Activated naive CD8-positive, alpha-beta T cell treated with anti-CD3 and anti-CD28 coated beads, Interleukin-2, amount 10 ng/mL, durations not matched to agents 7 days and 5 days (primary cell): ENCODE measurements at regions not wholly inside any gene's neighbourhood (a gene's known extent, or its start where the extent isn't known, plus 50 kb on each side); places are given as distances from the start of the nearest gene placed in this dataset.
"Not testable (repeated sequence)": the region's sequence is repeated elsewhere in the genome, so short reads cannot be mapped to it uniquely, and the experiment has no call there.

Experiments
- ATAC-seq: fragments of 150-1000 bp; cut with Tn5 transposase; one replicate; pipeline ENCODE4 v1.10.0; 2021; ENCODE audit warnings: low read depth, moderate library complexity
- POLR2A ChIA-PET: fragments of 350-600 bp; sonication (Branson Sonifier 250); formaldehyde crosslinking; loops from one replicate; lab custom pipeline; 2021; ENCODE audit warnings: antibody characterized with exemption; lab: Charles Lee
- DNase-seq: peaks from one replicate; pipeline ENCODE4 v3.0.0; 2021
- H3K27ac Mint-ChIP-seq: one replicate; pipeline ENCODE4 v1.8.0; 2022; ENCODE audit warnings: mild to moderate bottlenecking, mixed read lengths
- H3K27me3 Mint-ChIP-seq: one replicate; pipeline ENCODE4 v1.8.0; 2022; ENCODE audit warnings: mild to moderate bottlenecking, moderate library complexity, mixed read lengths
- H3K36me3 Mint-ChIP-seq: one replicate; pipeline ENCODE4 v1.8.0; 2021; ENCODE audit warnings: mild to moderate bottlenecking, mixed read lengths
- H3K4me1 Mint-ChIP-seq: one replicate; pipeline ENCODE4 v1.8.0; 2021; ENCODE audit warnings: mixed read lengths
- H3K4me3 Mint-ChIP-seq: one replicate; pipeline ENCODE4 v1.8.0; 2022; ENCODE audit warnings: mild to moderate bottlenecking, moderate library complexity, mixed read lengths
- H3K9me3 Mint-ChIP-seq: one replicate; pipeline ENCODE4 v1.8.0; 2021; ENCODE audit warnings: mixed read lengths

DNA sequence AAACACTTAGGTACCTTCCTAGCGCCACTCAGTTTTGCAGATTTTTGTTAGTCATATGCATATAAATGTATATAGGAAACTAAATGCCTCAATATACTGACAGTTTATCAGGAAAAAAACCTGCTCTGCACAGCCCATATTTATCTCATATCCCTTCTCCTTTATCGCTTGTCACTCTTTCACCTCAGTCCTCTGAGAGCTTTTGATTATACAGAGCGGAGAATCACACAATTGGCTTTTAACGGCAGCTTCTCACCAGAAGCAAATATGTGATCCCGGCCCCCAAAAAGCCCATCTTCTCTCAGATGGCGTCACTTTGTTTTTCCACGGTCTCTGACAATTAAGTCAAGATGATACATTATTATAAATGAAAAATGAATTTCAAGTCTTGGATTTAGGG lies 362.6 kb downstream of the DNAH5 start:
- POLR2A ChIA-PET = no interaction called here
- no peaks in the 10 kb centered on the region for H3K36me3 Mint-ChIP-seq
- DNase-seq (no peak), ATAC-seq (no peak)
- no peaks in the 10 kb centered on the region for H3K27me3 Mint-ChIP-seq
- H3K4me1 Mint-ChIP-seq = no peaks in the 10 kb centered on the region
- H3K4me3 Mint-ChIP-seq = no peak overlapping the region
- peaks cover 3% of the 10 kb centered on the region for H3K9me3 Mint-ChIP-seq
- H3K27ac Mint-ChIP-seq = no peak overlapping the region

DNA sequence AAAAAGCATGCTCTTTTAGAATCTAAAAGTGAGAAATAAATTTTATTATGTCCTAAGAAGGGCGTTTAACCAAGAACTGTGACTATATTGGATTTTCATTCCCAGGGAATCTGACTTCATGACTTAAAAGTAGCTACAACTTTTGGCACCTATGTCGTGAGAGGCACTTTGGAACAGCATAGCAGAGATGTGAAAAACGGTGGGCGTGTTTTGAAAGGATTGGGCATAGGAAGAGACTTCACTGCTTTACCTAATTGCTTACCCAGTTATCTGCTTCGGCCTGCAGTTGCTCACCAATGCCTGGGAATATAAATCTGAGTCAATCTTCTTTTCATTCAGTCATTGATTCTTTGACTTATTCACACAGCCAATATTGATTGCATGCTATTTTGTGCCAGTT lies 363.4 kb downstream of the DNAH5 start:
- H3K4me3 Mint-ChIP-seq = no peak overlapping the region
- peaks cover 3% of the 10 kb centered on the region for H3K9me3 Mint-ChIP-seq
- POLR2A ChIA-PET = no interaction called here
- no peaks in the 10 kb centered on the region for H3K27me3 Mint-ChIP-seq
- no peak overlapping the region for H3K27ac Mint-ChIP-seq
- ATAC-seq (no peak), DNase-seq (no peak)
- H3K4me1 Mint-ChIP-seq = no peaks in the 10 kb centered on the region
- H3K36me3 Mint-ChIP-seq = no peaks in the 10 kb centered on the region

DNA sequence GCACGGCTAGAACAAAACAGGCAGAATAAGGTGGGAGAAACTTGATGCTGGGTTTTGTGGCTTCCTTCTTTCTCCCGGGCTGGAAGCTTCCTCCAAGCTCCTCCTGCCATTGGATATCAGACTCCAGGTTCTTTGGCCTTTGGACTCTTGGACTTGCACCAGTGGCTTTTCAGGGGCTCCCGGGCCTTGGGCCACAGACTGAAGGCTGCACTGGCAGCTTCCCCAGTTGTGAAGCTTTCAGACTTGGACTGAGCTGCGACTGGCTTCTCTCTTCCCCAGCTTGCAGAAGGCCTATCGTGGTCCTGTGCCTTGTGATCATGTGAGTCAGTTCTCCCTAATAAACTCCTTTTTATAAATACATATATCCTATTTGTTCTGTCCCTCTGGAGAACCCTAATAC lies 364.4 kb downstream of the DNAH5 start:
- no peaks in the 10 kb centered on the region for H3K4me1 Mint-ChIP-seq
- POLR2A ChIA-PET = no interaction called here
- no peak overlapping the region for H3K4me3 Mint-ChIP-seq
- H3K36me3 Mint-ChIP-seq = no peaks in the 10 kb centered on the region
- no peak overlapping the region for H3K27ac Mint-ChIP-seq
- DNase-seq (no peak), ATAC-seq (no peak)
- H3K27me3 Mint-ChIP-seq = no peaks in the 10 kb centered on the region
- no peaks in the 10 kb centered on the region for H3K9me3 Mint-ChIP-seq

DNA sequence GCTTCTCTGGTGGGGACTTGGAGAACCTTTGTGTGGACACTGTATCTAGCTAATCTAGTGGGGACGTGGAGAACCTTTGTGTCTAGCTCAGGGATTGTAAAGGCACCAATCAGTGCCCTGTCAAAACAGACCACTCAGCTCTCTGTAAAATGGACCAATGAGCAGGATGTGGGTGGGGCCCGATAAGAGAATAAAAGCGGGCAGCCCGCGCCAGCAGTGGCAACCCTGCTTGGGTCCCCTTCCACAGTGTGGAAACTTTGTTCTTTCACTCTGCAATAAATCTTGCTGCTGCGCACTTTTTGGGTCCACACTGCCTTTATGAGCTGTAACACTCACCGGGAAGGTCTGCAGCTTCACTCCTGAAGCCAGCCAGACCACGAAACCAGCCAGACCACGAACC lies 365.4 kb downstream of the DNAH5 start:
- H3K27me3 Mint-ChIP-seq, H3K9me3 Mint-ChIP-seq, H3K36me3 Mint-ChIP-seq, POLR2A ChIA-PET, H3K4me3 Mint-ChIP-seq, ATAC-seq, DNase-seq, H3K27ac Mint-ChIP-seq, H3K4me1 Mint-ChIP-seq: not testable (repeated sequence)

DNA sequence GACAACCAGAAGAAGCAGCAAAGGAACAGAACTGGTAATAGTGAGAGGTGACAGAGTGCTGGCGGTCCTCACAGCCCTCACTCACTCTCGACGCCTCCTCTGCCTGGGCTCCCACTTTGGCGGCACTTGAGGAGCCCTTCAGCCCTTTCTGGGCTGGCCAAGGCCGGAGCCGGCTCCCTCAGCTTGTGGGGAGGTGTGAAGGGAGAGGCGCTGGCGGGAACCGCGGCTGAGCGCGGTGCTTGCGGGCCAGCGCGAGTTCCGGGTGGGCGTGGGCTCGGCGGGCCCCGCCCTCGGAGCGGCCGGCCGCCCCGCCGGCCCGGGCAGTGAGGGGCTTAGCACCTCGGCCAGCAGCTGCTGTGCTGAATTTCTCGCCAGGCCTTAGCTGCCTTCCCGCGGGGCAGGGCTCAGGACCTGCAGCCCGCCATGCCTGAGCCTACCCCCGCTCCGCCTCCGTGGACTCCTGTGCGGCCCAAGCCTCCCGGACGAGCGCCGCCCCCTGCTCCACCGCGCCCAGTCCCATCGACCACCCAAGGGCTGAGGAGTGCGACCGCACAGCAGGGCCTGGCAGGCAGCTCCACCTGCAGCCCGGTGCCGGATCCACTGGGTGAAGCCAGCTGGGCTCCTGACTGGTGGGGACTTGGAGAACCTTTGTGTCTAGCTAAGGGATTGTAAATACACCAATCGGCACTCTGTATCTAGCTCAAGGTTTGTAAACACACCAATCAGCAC lies 366.0 kb downstream of the DNAH5 start:
- H3K36me3 Mint-ChIP-seq, H3K4me1 Mint-ChIP-seq, H3K9me3 Mint-ChIP-seq, H3K27ac Mint-ChIP-seq, ATAC-seq, H3K4me3 Mint-ChIP-seq, DNase-seq, POLR2A ChIA-PET, H3K27me3 Mint-ChIP-seq: not testable (repeated sequence)

DNA sequence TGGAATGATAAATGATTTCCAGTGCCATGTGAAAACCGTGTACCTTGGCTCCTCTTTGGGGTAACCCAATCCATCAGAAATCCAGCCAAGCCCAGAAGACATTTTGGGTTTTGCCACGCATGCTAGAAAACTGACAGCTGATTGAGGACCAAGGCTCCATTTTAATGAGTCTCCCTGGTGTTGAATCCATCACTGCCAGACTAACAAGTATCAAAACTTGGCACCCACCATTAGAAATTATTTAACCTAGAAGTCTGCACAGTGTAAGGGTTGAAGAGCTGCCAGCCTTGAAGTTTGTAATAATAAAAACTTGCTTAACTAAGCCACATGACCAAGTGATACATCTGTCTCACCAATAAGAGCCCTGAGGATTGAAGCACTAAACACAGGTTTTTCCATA lies 369.9 kb downstream of the DNAH5 start:
- Mint-ChIP-seq H3K27ac (no peak overlapping the region), H3K9me3 (no peaks in the 10 kb centered on the region), H3K4me3 (no peak overlapping the region), H3K27me3 (no peaks in the 10 kb centered on the region), H3K36me3 (no peaks in the 10 kb centered on the region), H3K4me1 (no peaks in the 10 kb centered on the region)
- DNase-seq (no peak), ATAC-seq (no peak)
- POLR2A ChIA-PET = no interaction called here

DNA sequence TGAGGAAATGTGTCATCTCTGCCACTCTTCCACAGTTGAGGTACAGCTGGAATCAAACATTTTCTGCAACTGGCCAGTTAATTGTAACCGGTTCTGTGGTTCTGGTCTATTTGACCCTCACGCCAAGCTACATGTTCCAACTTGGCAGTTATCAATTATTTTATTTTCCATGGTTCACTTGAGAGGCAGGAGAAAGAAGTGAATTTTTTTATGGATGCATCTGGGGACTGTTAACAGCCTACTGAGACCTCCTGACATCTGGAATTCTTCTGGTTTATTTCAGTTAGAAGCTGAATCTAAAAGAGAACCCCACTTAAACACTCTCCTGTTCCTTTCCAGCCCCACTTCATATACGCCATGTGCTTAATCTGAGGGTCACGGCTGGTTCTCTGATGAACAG lies 372.3 kb downstream of the DNAH5 start:
- Mint-ChIP-seq H3K27me3 (no peaks in the 10 kb centered on the region), H3K27ac (no peak overlapping the region), H3K9me3 (no peaks in the 10 kb centered on the region), H3K4me3 (no peak overlapping the region), H3K36me3 (no peaks in the 10 kb centered on the region), H3K4me1 (no peaks in the 10 kb centered on the region)
- POLR2A ChIA-PET = no interaction called here
- ATAC-seq = no peak
- DNase-seq = no peak

DNA sequence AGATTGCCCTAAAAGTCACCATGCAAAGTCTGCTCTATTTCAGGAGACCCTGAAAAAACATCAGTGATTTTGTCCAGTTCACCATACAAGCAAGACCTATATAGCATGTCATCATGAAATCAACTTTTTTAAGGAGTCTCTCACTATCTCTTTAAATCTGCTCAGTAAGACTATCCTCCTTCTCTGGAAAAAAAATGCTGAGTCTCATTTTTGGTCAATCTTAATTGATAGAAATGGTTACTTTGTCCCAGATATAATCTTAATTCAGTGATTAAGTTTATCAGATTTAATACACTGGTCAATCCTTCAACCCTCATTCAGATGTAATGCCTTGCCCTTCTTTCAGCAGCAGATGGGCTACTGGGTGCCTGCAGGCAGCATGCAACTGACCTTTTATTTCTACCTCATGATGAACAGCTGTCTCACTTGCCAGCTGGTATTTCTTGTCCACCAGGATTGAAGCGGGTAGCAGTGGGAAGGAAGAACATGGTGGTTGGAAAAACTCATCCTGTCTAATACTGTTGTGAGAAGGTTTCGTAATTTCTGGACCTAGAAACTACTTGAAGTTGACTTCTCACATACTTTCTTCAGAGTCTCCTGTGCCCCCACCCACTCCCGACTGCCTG lies 375.3 kb downstream of the DNAH5 start:
- DNase-seq (no peak), ATAC-seq (no peak)
- Mint-ChIP-seq H3K9me3 (no peaks in the 10 kb centered on the region), H3K4me1 (no peaks in the 10 kb centered on the region), H3K27ac (no peak overlapping the region), H3K36me3 (no peaks in the 10 kb centered on the region), H3K27me3 (no peaks in the 10 kb centered on the region), H3K4me3 (no peak overlapping the region)
- POLR2A ChIA-PET = no interaction called here

DNA sequence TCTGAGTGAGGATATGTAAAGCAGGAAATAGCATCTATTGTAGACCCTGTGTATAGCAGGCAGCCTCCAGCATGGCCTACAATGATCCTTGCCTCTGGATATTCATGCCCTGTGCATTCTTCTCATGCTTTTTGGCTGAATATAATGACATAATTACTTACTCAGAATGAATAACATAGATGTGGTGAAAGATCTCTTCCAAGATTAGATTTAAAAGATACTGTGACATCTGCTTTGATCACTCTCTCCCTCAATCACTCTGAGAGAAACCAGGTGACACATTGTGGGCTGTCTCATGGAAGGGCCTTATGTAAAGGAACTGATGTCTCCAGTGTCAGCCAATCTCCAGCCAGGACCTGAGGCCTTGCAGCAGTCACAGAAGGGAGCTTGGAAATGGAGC lies 376.7 kb downstream of the DNAH5 start:
- no peak overlapping the region for H3K4me3 Mint-ChIP-seq
- DNase-seq = no peak
- ATAC-seq = no peak
- POLR2A ChIA-PET = no interaction called here
- H3K9me3 Mint-ChIP-seq = no peaks in the 10 kb centered on the region
- no peaks in the 10 kb centered on the region for H3K36me3 Mint-ChIP-seq
- H3K27me3 Mint-ChIP-seq = no peaks in the 10 kb centered on the region
- no peaks in the 10 kb centered on the region for H3K4me1 Mint-ChIP-seq
- no peak overlapping the region for H3K27ac Mint-ChIP-seq

DNA sequence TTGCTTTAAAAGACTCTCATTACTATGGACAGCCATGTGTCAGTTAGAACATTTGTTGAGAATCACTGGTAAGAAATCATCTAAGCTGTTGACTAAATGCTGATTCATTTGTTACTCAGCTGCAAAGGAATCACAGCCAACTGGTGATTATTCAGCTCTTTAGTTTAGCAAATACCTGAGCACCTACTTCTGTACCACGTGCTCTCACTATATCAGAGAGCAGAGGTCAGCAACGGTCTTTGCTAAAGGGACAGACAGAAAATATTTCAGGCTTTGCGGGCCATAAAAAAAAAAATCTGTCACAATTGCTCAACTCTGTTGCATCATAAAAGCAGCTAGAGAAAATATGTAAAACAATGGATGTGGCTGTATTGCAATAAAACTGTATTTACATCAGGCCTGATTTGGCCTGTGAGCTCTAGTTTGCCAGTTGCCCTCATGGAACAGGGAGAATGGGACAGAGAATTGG lies 377.6 kb downstream of the DNAH5 start:
- no peaks in the 10 kb centered on the region for H3K27me3 Mint-ChIP-seq
- no peak for ATAC-seq
- H3K27ac Mint-ChIP-seq = no peak overlapping the region
- H3K4me1 Mint-ChIP-seq = no peaks in the 10 kb centered on the region
- no peaks in the 10 kb centered on the region for H3K9me3 Mint-ChIP-seq
- no peak for DNase-seq
- no peaks in the 10 kb centered on the region for H3K36me3 Mint-ChIP-seq
- POLR2A ChIA-PET = no interaction called here
- no peak overlapping the region for H3K4me3 Mint-ChIP-seq

DNA sequence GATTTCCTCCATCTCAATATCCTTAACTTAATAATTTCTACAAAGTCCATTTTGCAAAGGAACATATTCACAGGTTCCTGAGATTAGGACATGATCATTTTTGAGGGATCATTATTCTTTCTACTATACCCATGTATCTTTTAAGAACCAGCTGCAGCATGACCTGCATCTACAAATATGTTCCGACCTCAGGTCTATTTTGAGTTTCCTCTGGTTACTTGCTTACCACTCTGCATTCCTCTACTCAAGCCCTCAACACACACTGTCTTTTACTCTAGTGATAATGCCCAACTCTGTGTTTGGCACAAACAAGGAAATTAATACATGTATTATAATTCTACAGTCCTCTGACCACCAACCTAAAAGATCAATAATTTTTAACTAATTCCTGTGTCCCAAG lies 386.1 kb downstream of the DNAH5 start:
- H3K27me3 Mint-ChIP-seq = no peaks in the 10 kb centered on the region

DNA sequence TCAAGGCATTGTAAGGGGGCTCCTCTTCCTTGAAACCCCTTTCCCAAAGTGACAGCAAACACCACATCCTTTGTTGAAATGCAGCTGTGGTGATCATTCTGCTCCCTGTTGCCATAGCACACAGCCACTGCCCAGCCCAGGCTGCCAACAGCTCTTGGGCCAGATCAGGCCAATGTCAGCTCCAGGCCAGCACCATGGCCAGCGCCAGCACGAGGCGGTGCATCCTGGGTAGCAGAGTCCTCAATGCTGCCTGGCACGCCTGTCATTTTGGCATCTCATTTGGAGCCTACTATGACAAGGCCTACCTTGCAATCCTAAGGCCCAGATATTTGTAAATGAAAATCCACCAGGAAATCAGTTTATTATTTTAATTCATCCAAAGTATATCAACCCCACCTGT lies 390.6 kb downstream of the DNAH5 start:
- Mint-ChIP-seq H3K4me3 (no peak overlapping the region), H3K27me3 (no peaks in the 10 kb centered on the region)
- POLR2A ChIA-PET = no interaction called here

More for the DNA sequence above, 386.1 kb downstream of the DNAH5 start:
- H3K27ac Mint-ChIP-seq = no peak overlapping the region
- POLR2A ChIA-PET = no interaction called here
- no peak for DNase-seq
- H3K36me3 Mint-ChIP-seq = no peaks in the 10 kb centered on the region
- H3K4me1 Mint-ChIP-seq = no peaks in the 10 kb centered on the region
- H3K4me3 Mint-ChIP-seq = no peak overlapping the region
- ATAC-seq = no peak
- H3K9me3 Mint-ChIP-seq = peaks cover 7% of the 10 kb centered on the region

DNA sequence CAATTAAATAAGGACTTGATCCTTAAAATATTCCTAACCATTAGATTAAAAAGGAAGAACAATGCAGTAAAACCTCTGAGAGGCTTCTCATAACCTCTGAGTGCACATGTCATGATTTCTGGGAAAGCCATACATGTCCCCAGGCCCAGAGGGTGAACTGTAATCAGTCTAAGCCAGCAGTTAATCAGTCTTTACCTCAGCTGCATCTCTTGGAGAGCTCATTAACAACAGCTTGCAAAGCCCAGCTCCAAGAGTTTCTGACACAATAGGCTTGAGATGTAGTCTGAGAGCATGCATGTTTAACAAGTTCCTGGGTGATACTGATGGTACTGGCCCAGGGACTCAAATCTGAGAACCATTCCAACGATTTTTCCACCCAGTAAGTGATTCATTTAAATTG lies 392.1 kb downstream of the DNAH5 start:
- H3K4me1 Mint-ChIP-seq = no peaks in the 10 kb centered on the region
- POLR2A ChIA-PET = no interaction called here
- no peaks in the 10 kb centered on the region for H3K36me3 Mint-ChIP-seq
- DNase-seq = no peak
- H3K27ac Mint-ChIP-seq = no peak overlapping the region
- no peak for ATAC-seq
- no peak overlapping the region for H3K4me3 Mint-ChIP-seq
- H3K9me3 Mint-ChIP-seq = peaks cover 2% of the 10 kb centered on the region
- no peaks in the 10 kb centered on the region for H3K27me3 Mint-ChIP-seq

More for the DNA sequence above, 390.6 kb downstream of the DNAH5 start:
- ATAC-seq (no peak), DNase-seq (no peak)
- H3K4me1 Mint-ChIP-seq = no peaks in the 10 kb centered on the region
- H3K27ac Mint-ChIP-seq = no peak overlapping the region
- no peaks in the 10 kb centered on the region for H3K36me3 Mint-ChIP-seq
- peaks cover 4% of the 10 kb centered on the region for H3K9me3 Mint-ChIP-seq

DNA sequence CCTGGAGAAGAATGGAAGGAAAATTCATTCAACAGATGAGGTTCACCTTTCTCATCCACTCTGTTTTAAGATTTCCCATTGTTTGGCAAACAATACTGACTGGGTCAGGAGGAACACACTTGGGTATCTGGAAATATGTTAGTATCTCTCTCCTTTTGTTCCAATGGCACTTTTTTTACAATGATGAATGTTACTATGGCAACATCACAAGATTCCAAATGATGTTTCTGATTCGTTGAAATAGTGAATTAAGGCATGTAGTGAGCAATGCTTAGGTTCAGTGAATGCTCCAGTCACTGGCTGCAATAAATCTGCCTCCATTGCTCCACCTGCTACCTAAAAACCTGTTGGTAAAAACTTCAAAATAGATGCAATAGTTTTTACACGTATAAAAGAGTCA lies 392.8 kb downstream of the DNAH5 start:
- Mint-ChIP-seq H3K27me3 (no peaks in the 10 kb centered on the region), H3K4me3 (no peak overlapping the region), H3K9me3 (no peaks in the 10 kb centered on the region), H3K4me1 (no peaks in the 10 kb centered on the region), H3K36me3 (no peaks in the 10 kb centered on the region), H3K27ac (no peak overlapping the region)
- POLR2A ChIA-PET = no interaction called here
- no peak for ATAC-seq
- DNase-seq = no peak
